NT2/D1 (cell line): ENCODE measurements at regions not wholly inside any gene's neighbourhood (a gene's known extent, or its start where the extent isn't known, plus 50 kb on each side); places are given as distances from the start of the nearest gene placed in this dataset.

ENCODE experiments used
- SUZ12 ChIP-seq: IDR thresholded peaks from 2 replicates; pipeline ENCODE4 v1.6.1; 2011; ENCODE audit not compliant: insufficient read length, insufficient read depth; ENCODE audit errors: extremely low read depth
- YY1 ChIP-seq: IDR thresholded peaks from 2 replicates; pipeline ENCODE4 v1.6.1; 2011; ENCODE audit not compliant: insufficient read length, insufficient read depth
- ZNF274 ChIP-seq: IDR thresholded peaks from 2 replicates; pipeline ENCODE4 v1.6.1; 2011; ENCODE audit warnings: mild to moderate bottlenecking, low read depth, low read length

DNA sequence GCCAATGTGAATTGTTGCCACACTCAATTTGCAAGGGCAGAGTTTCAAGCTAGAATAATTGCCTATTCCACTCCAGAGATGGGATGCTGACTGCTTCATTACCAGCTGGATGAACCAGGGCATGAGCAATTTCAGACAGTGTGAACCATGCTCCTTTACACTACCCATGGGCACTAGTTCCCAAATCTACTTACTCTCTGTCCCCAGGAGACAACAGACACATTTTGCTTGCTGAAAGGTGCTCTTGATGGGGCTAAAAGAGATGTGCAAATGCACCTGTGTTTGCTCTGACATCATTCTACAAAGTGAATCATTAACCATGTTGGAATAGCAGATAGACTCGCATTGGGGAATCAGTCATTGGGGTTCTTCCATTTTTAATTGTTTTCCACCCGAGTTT, 522.3 kb upstream of the NUDT12 start:
- TF ChIP-seq ZNF274 (no peak), YY1 (no peak), SUZ12 (no peak)
